ENCODE measurements at regions not wholly inside any gene's neighbourhood (a gene's known extent, or its start where the extent isn't known, plus 50 kb on each side); places are given as distances from the start of the nearest gene placed in this dataset.

DNA sequence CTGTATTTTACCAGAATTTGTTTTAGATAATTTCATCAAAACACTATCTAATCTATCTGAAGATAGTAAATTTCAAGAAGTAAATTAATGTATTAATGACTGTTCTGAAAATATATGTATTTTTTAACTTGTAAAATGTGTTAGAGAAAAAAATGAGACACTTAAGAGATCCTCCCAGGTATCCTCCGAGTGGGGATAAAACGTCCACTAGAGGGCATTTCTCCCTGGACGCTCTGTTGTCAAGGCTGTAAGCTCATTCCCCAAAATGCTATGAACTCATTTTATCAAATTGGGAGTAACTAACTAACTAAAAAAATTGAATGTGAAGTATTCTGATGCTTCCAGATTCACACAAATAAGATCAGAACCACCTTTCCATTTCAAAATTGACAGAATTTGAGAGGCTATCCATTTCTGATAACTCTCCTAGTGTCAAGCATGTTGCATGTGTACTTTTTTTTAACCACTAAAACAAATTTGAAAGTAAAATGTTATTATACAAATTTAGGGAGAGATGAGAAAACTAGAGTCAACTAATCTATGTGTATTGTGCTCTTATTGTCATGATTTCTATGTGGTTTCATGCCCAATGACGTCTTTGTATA, 337.3 kb upstream of the HS3ST1 start:
- dilution Hi-C loops (cut with MboI; ENCODE audit: extremely low pct_ligation_motif_present, low sequenced_read_pairs) = no loop called here
- Histone ChIP-seq H3K9me1 (ENCODE audit: control insufficient read depth, extremely low read depth, insufficient read depth, low read length) (no peaks in the 10 kb centered on the region), H3K9me3 (ENCODE audit: control insufficient read depth, low read depth, low read length) (no peaks in the 10 kb centered on the region), H3K27ac (ENCODE audit: control insufficient read depth, insufficient read depth, low read length) (no peak overlapping the region), H3K9ac (ENCODE audit: control insufficient read depth, extremely low read depth, insufficient read depth, low read length) (no peak overlapping the region), H3K4me3 (ENCODE audit: control insufficient read depth in 2 of 3, extremely low read depth in 1 of 3, insufficient read depth in 2 of 3, low read depth in 1 of 3, low read length in 3 of 3) (no peak overlapping the region), H4K20me1 (ENCODE audit: control insufficient read depth, extremely low read depth, insufficient read depth, low read length) (no peaks in the 10 kb centered on the region), H3K4me1 (ENCODE audit: control insufficient read depth, extremely low read depth, insufficient read depth, low read length) (no peaks in the 10 kb centered on the region), H3K27me3 (ENCODE audit: control insufficient read depth, extremely low read depth, insufficient read depth, low read length) (no peaks in the 10 kb centered on the region), H3K79me2 (ENCODE audit: control insufficient read depth, insufficient read depth, low read length) (no peaks in the 10 kb centered on the region), H3K36me3 (ENCODE audit: control insufficient read depth in 2 of 2, extremely low read depth in 1 of 2, insufficient read depth in 2 of 2, low read length in 2 of 2) (no peaks in the 10 kb centered on the region), H2AFZ (ENCODE audit: control insufficient read depth, low read length) (no peak overlapping the region), H3K4me2 (ENCODE audit: control insufficient read depth, extremely low read depth, insufficient read depth, low read depth, low read length) (no peak overlapping the region)
- FAIRE-seq (peak; percentile 66), DNase-seq (ENCODE audit: low read depth, low spot score) (no peak)
- no peak for TF ChIP-seq EZH2 (IDR thresholded peaks at IDR 0.05; ENCODE audit: low read length)
- TF ChIP-seq, protein P1, sequence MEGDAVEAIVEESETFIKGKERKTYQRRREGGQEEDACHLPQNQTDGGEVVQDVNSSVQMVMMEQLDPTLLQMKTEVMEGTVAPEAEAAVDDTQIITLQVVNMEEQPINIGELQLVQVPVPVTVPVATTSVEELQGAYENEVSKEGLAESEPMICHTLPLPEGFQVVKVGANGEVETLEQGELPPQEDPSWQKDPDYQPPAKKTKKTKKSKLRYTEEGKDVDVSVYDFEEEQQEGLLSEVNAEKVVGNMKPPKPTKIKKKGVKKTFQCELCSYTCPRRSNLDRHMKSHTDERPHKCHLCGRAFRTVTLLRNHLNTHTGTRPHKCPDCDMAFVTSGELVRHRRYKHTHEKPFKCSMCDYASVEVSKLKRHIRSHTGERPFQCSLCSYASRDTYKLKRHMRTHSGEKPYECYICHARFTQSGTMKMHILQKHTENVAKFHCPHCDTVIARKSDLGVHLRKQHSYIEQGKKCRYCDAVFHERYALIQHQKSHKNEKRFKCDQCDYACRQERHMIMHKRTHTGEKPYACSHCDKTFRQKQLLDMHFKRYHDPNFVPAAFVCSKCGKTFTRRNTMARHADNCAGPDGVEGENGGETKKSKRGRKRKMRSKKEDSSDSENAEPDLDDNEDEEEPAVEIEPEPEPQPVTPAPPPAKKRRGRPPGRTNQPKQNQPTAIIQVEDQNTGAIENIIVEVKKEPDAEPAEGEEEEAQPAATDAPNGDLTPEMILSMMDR (optimal IDR thresholded peaks at IDR 0.05 in 1 of 3, IDR thresholded peaks at IDR 0.05 in 1 of 3, conservative IDR thresholded peaks at IDR 0.05 in 1 of 3; ENCODE audit: extremely low read depth in 1 of 3, insufficient read depth in 2 of 3, low read length in 3 of 3) = peak; percentile 62 to 72 (median 70)

DNA sequence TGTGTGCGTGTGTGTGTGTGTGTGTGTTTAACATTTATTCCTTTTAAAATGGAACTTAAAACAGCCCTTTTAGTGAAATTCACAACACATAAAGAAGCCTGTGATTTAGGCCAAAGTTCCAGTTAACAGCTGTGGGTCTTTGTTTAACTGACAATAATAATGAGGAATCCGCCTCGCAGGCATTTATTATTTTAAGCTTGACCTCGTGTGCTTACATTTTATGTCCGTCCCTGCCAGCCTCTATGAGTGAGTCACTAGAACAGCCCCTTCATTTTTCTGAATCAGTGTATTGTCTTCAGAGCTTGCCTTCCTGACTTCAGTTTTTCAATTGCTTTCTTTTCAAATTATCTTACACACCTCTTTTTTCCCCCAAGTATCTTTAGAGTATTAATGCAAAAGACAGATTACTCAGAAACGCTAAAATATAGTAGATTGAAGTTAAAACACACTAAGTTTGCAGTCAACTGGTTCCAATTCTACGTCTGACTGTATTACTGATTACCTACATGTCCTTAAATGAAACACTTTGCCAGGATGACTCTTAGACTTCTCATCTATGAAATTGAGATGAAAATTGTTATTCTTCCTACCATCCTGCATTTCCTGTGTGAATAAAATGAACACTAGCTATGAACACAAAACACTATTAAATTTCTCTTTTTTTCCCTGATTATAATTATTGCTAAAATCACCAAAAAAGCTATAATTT, 319.6 kb upstream of the HS3ST1 start:
- Histone ChIP-seq H4K20me1 (ENCODE audit: control insufficient read depth, extremely low read depth, insufficient read depth, low read length) (no peaks in the 10 kb centered on the region), H3K27ac (ENCODE audit: control insufficient read depth, insufficient read depth, low read length) (peak overlapping the region; percentile 68), H3K9me1 (ENCODE audit: control insufficient read depth, extremely low read depth, insufficient read depth, low read length) (no peaks in the 10 kb centered on the region), H3K4me2 (ENCODE audit: control insufficient read depth, extremely low read depth, insufficient read depth, low read depth, low read length) (peak overlapping the region; percentile 57), H3K9me3 (ENCODE audit: control insufficient read depth, low read depth, low read length) (no peaks in the 10 kb centered on the region), H3K4me3 (ENCODE audit: control insufficient read depth in 2 of 3, extremely low read depth in 1 of 3, insufficient read depth in 2 of 3, low read depth in 1 of 3, low read length in 3 of 3) (peak overlapping the region in 1 of 3 experiments; percentile 48), H3K9ac (ENCODE audit: control insufficient read depth, extremely low read depth, insufficient read depth, low read length) (peak overlapping the region; percentile 25), H3K27me3 (ENCODE audit: control insufficient read depth, extremely low read depth, insufficient read depth, low read length) (no peaks in the 10 kb centered on the region), H3K36me3 (ENCODE audit: control insufficient read depth in 2 of 2, extremely low read depth in 1 of 2, insufficient read depth in 2 of 2, low read length in 2 of 2) (no peaks in the 10 kb centered on the region), H3K4me1 (ENCODE audit: control insufficient read depth, extremely low read depth, insufficient read depth, low read length) (peaks cover 13% of the 10 kb centered on the region), H3K79me2 (ENCODE audit: control insufficient read depth, insufficient read depth, low read length) (no peaks in the 10 kb centered on the region), H2AFZ (ENCODE audit: control insufficient read depth, low read length) (peak overlapping the region; percentile 77)
- DNase-seq (ENCODE audit: low read depth, low spot score) (no peak), FAIRE-seq (peak; percentile 88)
- TF ChIP-seq EZH2 (IDR thresholded peaks at IDR 0.05; ENCODE audit: low read length) = no peak
- TF ChIP-seq, protein P1 (optimal IDR thresholded peaks at IDR 0.05 in 1 of 3, IDR thresholded peaks at IDR 0.05 in 1 of 3, conservative IDR thresholded peaks at IDR 0.05 in 1 of 3; ENCODE audit: extremely low read depth in 1 of 3, insufficient read depth in 2 of 3, low read length in 3 of 3) = no peak
- dilution Hi-C loops (cut with MboI; ENCODE audit: extremely low pct_ligation_motif_present, low sequenced_read_pairs) = no loop called here

Measured in keratinocyte (primary cell).